H9 (cell line): ENCODE measurements at regions not wholly inside any gene's neighbourhood (a gene's known extent, or its start where the extent isn't known, plus 50 kb on each side); places are given as distances from the start of the nearest gene placed in this dataset.
A peak's percentile ranks its signal among the peaks of the same experiment; 100 is the strongest.

Experiments
- DNase-seq: peaks from one replicate; pipeline ENCODE4 v3.0.0-alpha.2; 2017
- H2AFZ ChIP-seq: one replicate; pipeline ENCODE4 v1.6.1; 2013; ENCODE audit warnings: mild to moderate bottlenecking, low read length, control low read depth, moderate library complexity
- H2AK5ac ChIP-seq: 2 replicates; pipeline ENCODE4 v1.6.1; 2013; ENCODE audit warnings: low read length, control low read depth, mixed read lengths; ENCODE audit not compliant: insufficient read length
- H2BK120ac ChIP-seq: one replicate; pipeline ENCODE4 v1.6.1; 2013; ENCODE audit warnings: low read depth, mild to moderate bottlenecking, low read length, control low read depth, inconsistent platforms; ENCODE audit not compliant: poor library complexity, severe bottlenecking
- H2BK12ac ChIP-seq: 2 replicates; pipeline ENCODE4 v1.6.1; 2013; ENCODE audit warnings: low read length, control low read depth, mixed read lengths, low read depth; ENCODE audit not compliant: insufficient read length
- H2BK15ac ChIP-seq: 2 replicates; pipeline ENCODE4 v1.6.1; 2013; ENCODE audit warnings: low read depth, low read length, control low read depth
- H2BK20ac ChIP-seq: one replicate; pipeline ENCODE4 v1.6.1; 2013; ENCODE audit warnings: low read depth, mild to moderate bottlenecking, low read length, control low read depth, inconsistent platforms; ENCODE audit not compliant: poor library complexity, severe bottlenecking
- H2BK5ac ChIP-seq: 2 replicates; pipeline ENCODE4 v1.6.1; 2013; ENCODE audit warnings: low read length, control low read depth, mixed read lengths; ENCODE audit not compliant: insufficient read length
- H3K14ac ChIP-seq: 2 replicates; pipeline ENCODE4 v1.6.1; 2013; ENCODE audit warnings: low read length, control low read depth; ENCODE audit not compliant: insufficient read depth
- H3K18ac ChIP-seq: 2 replicates; pipeline ENCODE4 v1.6.1; 2013; ENCODE audit warnings: low read depth, mild to moderate bottlenecking, mixed read lengths, low read length, control low read depth; ENCODE audit not compliant: insufficient read length
- H3K23ac ChIP-seq: 2 replicates; pipeline ENCODE4 v1.6.1; 2013; ENCODE audit warnings: low read length, control low read depth, mixed read lengths, low read depth; ENCODE audit not compliant: insufficient read length
- H3K23me2 ChIP-seq: 2 replicates; pipeline ENCODE4 v1.6.1; 2013; ENCODE audit warnings: low read depth, mild to moderate bottlenecking, mixed read lengths, low read length, control low read depth; ENCODE audit not compliant: insufficient read length, poor library complexity, severe bottlenecking
- H3K27ac ChIP-seq: 2 replicates; pipeline ENCODE4 v1.5.1; 2013; ENCODE audit warnings: low read length, control low read depth, mixed read lengths, low read depth; ENCODE audit not compliant: insufficient read length
- H3K27me3 ChIP-seq: 2 replicates; pipeline ENCODE4 v1.6.1; 2013; ENCODE audit warnings: low read length, control low read depth, inconsistent platforms; ENCODE audit not compliant: insufficient read depth
- H3K4ac ChIP-seq: 2 replicates; pipeline ENCODE4 v1.6.1; 2013; ENCODE audit warnings: low read depth, mild to moderate bottlenecking, control low read depth, inconsistent platforms, low read length, moderate library complexity
- H3K4me1 ChIP-seq: 2 replicates; pipeline ENCODE4 v1.6.1; 2013; ENCODE audit warnings: low read length, control low read depth, inconsistent platforms; ENCODE audit not compliant: insufficient read depth
- H3K4me2 ChIP-seq: 2 replicates; pipeline ENCODE4 v1.6.1; 2013; ENCODE audit warnings: low read length, control low read depth, mixed read lengths; ENCODE audit not compliant: insufficient read length, insufficient read depth
- H3K56ac ChIP-seq: 2 replicates; pipeline ENCODE4 v1.6.1; 2013; ENCODE audit warnings: low read depth, mild to moderate bottlenecking, mixed read lengths, low read length, control low read depth; ENCODE audit not compliant: insufficient read length
- H3K79me1 ChIP-seq: 2 replicates; pipeline ENCODE4 v1.6.1; 2013; ENCODE audit warnings: low read depth, mild to moderate bottlenecking, moderate library complexity, low read length, control low read depth, inconsistent platforms; ENCODE audit not compliant: insufficient read depth, poor library complexity, severe bottlenecking
- H3K79me2 ChIP-seq: 2 replicates; pipeline ENCODE4 v1.6.1; 2013; ENCODE audit warnings: low read length, control low read depth, inconsistent platforms; ENCODE audit not compliant: insufficient read depth
- H3K9ac ChIP-seq: 2 replicates; pipeline ENCODE4 v1.6.1; 2013; ENCODE audit warnings: low read length, control low read depth, mixed read lengths; ENCODE audit not compliant: insufficient read length; ENCODE audit errors: extremely low read depth
- H3K9me3 ChIP-seq: one replicate; pipeline ENCODE4 v1.6.1; 2013; ENCODE audit warnings: low read depth, low read length, inconsistent platforms; ENCODE audit not compliant: control insufficient read depth
- H3T11ph ChIP-seq: one replicate; pipeline ENCODE4 v1.6.1; 2013; ENCODE audit warnings: mild to moderate bottlenecking, low read length, control low read depth, inconsistent platforms
- H4K20me1 ChIP-seq: one replicate; pipeline ENCODE4 v1.6.1; 2013; ENCODE audit not compliant: control insufficient read depth, insufficient read length, insufficient read depth
- H4K5ac ChIP-seq: 2 replicates; pipeline ENCODE4 v1.6.1; 2013; ENCODE audit warnings: low read depth, mild to moderate bottlenecking, mixed read lengths, low read length, control low read depth; ENCODE audit not compliant: insufficient read length
- H4K8ac ChIP-seq: replicated peaks from 2 replicates; pipeline ENCODE4 v1.6.1; 2013; ENCODE audit warnings: low read length, control low read depth, mixed read lengths, low read depth; ENCODE audit not compliant: insufficient read length
- H4K91ac ChIP-seq: 2 replicates; pipeline ENCODE4 v1.6.1; 2013; ENCODE audit warnings: low read depth, mild to moderate bottlenecking, moderate library complexity, mixed read lengths, low read length, control low read depth; ENCODE audit not compliant: insufficient read length
- H3K27ac Mint-ChIP-seq, 3 experiments: 2 replicates in 2 of 3; 3 replicates in 1 of 3; pipeline ENCODE4 v1.8.0; 2020 to 2021; ENCODE audit warnings: mixed read lengths in 3 of 3, mild to moderate bottlenecking in 1 of 3, moderate library complexity in 1 of 3
- H3K27me3 Mint-ChIP-seq: 2 replicates; pipeline ENCODE4 v1.8.0; 2021; ENCODE audit warnings: low read depth, mild to moderate bottlenecking, moderate library complexity, mixed read lengths
- H3K36me3 Mint-ChIP-seq, 3 experiments: 2 replicates in 2 of 3; 3 replicates in 1 of 3; pipeline ENCODE4 v1.8.0; 2020 to 2021; ENCODE audit warnings: low read depth in 3 of 3, mixed read lengths in 3 of 3; ENCODE audit not compliant: insufficient read depth in 1 of 3
- H3K4me1 Mint-ChIP-seq, 2 experiments: 2 replicates each; pipeline ENCODE4 v1.8.0; 2020; ENCODE audit warnings: mixed read lengths in 2 of 2
- H3K4me3 Mint-ChIP-seq, 2 experiments: 2 replicates in 1 of 2; 3 replicates in 1 of 2; pipeline ENCODE4 v1.8.0; 2020 to 2021; ENCODE audit warnings: mild to moderate bottlenecking in 2 of 2, mixed read lengths in 2 of 2, moderate library complexity in 1 of 2
- H3K9me3 Mint-ChIP-seq, 2 experiments: 2 replicates in 1 of 2; 3 replicates in 1 of 2; pipeline ENCODE4 v1.8.0; 2020; ENCODE audit warnings: mild to moderate bottlenecking in 2 of 2, mixed read lengths in 2 of 2, moderate library complexity in 1 of 2
- WGBS: extraction: QIAGEN DNeasy Blood & Tissue Kit; methylation state at CpG from one replicate; pipeline ENCODE4 v1.1.7; 2013; ENCODE audit warnings: missing lambda C conversion rate, low lambda C conversion rate, mixed read lengths; ENCODE audit not compliant: insufficient read length; ENCODE audit errors: extremely low coverage; 5-methylcytosine and 5-hydroxymethylcytosine counted together
- TF ChIP-seq, protein P1 (sequence below): fragments of 200-600 bp; sonication (generic); conservative IDR thresholded peaks from 3 replicates; pipeline ENCODE4 v1.8.0; 2021; ENCODE audit warnings: antibody characterized with exemption, mild to moderate bottlenecking

DNA sequence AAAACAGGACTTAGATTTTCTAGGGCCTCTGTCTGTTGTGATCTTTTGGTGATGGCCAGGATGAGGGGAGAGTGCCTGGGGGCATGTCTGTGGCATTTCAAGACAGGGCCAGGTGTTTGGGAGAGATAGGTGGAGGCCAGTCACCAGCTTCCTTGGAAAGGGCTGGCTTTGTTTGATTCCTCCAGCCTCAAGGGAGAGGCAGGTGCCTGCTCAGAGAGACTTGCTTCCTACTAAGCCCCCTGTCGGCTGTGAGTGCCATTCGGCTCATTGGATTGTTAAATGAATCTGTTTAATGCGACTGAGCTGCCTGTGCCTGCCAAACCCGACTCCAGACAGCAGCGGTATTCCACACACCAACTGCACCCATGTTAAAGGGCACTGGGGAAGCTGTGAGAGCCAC lies 304.1 kb upstream of the COBL start:
- H3K4me3 Mint-ChIP-seq = no peak overlapping the region
- no peaks in the 10 kb centered on the region; the same call in 1 of the 2 replicates for H3K4me1 ChIP-seq
- H2AFZ ChIP-seq = no peak overlapping the region
- H2AK5ac ChIP-seq = no peak overlapping the region
- H3K23ac ChIP-seq = no peak overlapping the region
- no peak overlapping the region for H2BK12ac ChIP-seq
- no peak overlapping the region for H3K9ac ChIP-seq
- H3K4me2 ChIP-seq = no peak overlapping the region
- no peak overlapping the region for H2BK120ac ChIP-seq
- no peak overlapping the region for H2BK15ac ChIP-seq
- H3K4ac ChIP-seq = no peak overlapping the region
- no peaks in the 10 kb centered on the region for H3K79me1 ChIP-seq
- DNase-seq = peak; percentile 68
- no peak overlapping the region for H3K56ac ChIP-seq
- H3K23me2 ChIP-seq = no peaks in the 10 kb centered on the region
- H3K79me2 ChIP-seq = no peaks in the 10 kb centered on the region
- H3K4me1 Mint-ChIP-seq = peaks cover 8 to 11% of the 10 kb centered on the region in 2 experiments
- no peak overlapping the region for H3K27ac Mint-ChIP-seq
- no peaks in the 10 kb centered on the region for H3K9me3 ChIP-seq
- H3K18ac ChIP-seq = no peak overlapping the region
- H4K5ac ChIP-seq = no peak overlapping the region
- H3K27me3 ChIP-seq = no peaks in the 10 kb centered on the region
- H2BK5ac ChIP-seq = no peak overlapping the region
- no peaks in the 10 kb centered on the region; the same call in 1 of the 2 replicates for H3K27me3 Mint-ChIP-seq
- no peak overlapping the region for H3T11ph ChIP-seq
- no peak overlapping the region for H3K14ac ChIP-seq
- no peak overlapping the region for H2BK20ac ChIP-seq
- no CpG with 5 or more reads among the region's 5 CpGs for WGBS
- H3K9me3 Mint-ChIP-seq = peaks cover 12 to 24% of the 10 kb centered on the region in 2 experiments; a peak in 4 of 5 replicates
- peaks cover 10 to 12% (median 12%) of the 10 kb centered on the region in 3 experiments for H3K36me3 Mint-ChIP-seq
- no peak overlapping the region for H3K27ac ChIP-seq
- TF ChIP-seq, protein P1, sequence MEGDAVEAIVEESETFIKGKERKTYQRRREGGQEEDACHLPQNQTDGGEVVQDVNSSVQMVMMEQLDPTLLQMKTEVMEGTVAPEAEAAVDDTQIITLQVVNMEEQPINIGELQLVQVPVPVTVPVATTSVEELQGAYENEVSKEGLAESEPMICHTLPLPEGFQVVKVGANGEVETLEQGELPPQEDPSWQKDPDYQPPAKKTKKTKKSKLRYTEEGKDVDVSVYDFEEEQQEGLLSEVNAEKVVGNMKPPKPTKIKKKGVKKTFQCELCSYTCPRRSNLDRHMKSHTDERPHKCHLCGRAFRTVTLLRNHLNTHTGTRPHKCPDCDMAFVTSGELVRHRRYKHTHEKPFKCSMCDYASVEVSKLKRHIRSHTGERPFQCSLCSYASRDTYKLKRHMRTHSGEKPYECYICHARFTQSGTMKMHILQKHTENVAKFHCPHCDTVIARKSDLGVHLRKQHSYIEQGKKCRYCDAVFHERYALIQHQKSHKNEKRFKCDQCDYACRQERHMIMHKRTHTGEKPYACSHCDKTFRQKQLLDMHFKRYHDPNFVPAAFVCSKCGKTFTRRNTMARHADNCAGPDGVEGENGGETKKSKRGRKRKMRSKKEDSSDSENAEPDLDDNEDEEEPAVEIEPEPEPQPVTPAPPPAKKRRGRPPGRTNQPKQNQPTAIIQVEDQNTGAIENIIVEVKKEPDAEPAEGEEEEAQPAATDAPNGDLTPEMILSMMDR = peak; percentile 61
- H4K20me1 ChIP-seq = no peaks in the 10 kb centered on the region
- no peak overlapping the region for H4K91ac ChIP-seq
- H4K8ac ChIP-seq = no peak overlapping the region
